H1 (cell line): ENCODE measurements at regions not wholly inside any gene's neighbourhood (a gene's known extent, or its start where the extent isn't known, plus 50 kb on each side); places are given as distances from the start of the nearest gene placed in this dataset.

Experiments used
- CTCF ChIA-PET: fragments of 300-600 bp; sonication (Branson Sonifier 250); formaldehyde crosslinking; loops from one replicate; lab custom pipeline; 2021; ENCODE audit not compliant: partially characterized antibody; lab: Charles Lee
- POLR2A ChIA-PET: fragments of 300-600 bp; sonication (Branson Sonifier 250); formaldehyde crosslinking; loops from one replicate; lab custom pipeline; 2021; ENCODE audit warnings: inconsistent platforms; ENCODE audit not compliant: partially characterized antibody; lab: Charles Lee
- DNase-seq, 2 experiments: peaks; one replicate each; pipeline versions ENCODE4 v3.0.0 to v3.0.0-alpha.2; 2010 to 2022; ENCODE audit warnings: low spot score in 2 of 2, low read depth in 1 of 2, mixed read lengths in 1 of 2
- FAIRE-seq: peaks from 2 replicates; lab custom pipeline; 2011; peaks lifted over from hg19 to GRCh38; lab: Jason Lieb, UNC
- H2AFZ ChIP-seq: 2 replicates; pipeline ENCODE4 v1.8.1; 2012; ENCODE audit warnings: low read length, inconsistent platforms
- H2AK5ac ChIP-seq: 2 replicates; pipeline ENCODE4 v1.6.1; 2013; ENCODE audit warnings: low read depth, low read length
- H2BK120ac ChIP-seq: replicated peaks from 2 replicates; pipeline ENCODE3; 2013; ENCODE audit warnings: low read depth, low read length, inconsistent platforms
- H2BK12ac ChIP-seq: 2 replicates; pipeline ENCODE4 v1.6.1; 2013; ENCODE audit warnings: low read depth, low read length
- H2BK15ac ChIP-seq: 2 replicates; pipeline ENCODE4 v1.6.1; 2013; ENCODE audit warnings: low read length
- H2BK20ac ChIP-seq: 2 replicates; pipeline ENCODE4 v1.6.1; 2013; ENCODE audit warnings: low read length
- H2BK5ac ChIP-seq: 2 replicates; pipeline ENCODE4 v1.6.1; 2013; ENCODE audit warnings: low read depth, low read length
- H3K14ac ChIP-seq: 2 replicates; pipeline ENCODE4 v1.6.1; 2013; ENCODE audit warnings: inconsistent platforms; ENCODE audit not compliant: insufficient read length
- H3K18ac ChIP-seq: 2 replicates; pipeline ENCODE4 v1.6.1; 2013; ENCODE audit warnings: low read length; ENCODE audit errors: extremely low read depth
- H3K23ac ChIP-seq: 2 replicates; pipeline ENCODE4 v1.6.1; 2013; ENCODE audit warnings: inconsistent platforms; ENCODE audit not compliant: insufficient read length
- H3K23me2 ChIP-seq: 2 replicates; pipeline ENCODE4 v1.6.1; 2013; ENCODE audit warnings: low read depth, low read length
- H3K27ac ChIP-seq: 2 replicates; pipeline ENCODE4 v1.6.1; 2011; ENCODE audit warnings: low read depth, low read length, inconsistent platforms
- H3K27me3 ChIP-seq, 4 experiments: replicated peaks in 1 of 4; 1 replicate in 1 of 4; 2 replicates in 3 of 4; pipeline versions ENCODE4 v1.6.1 to v1.8.1; 2011 to 2013; ENCODE audit warnings: low read length in 3 of 4, mild to moderate bottlenecking in 3 of 4, inconsistent platforms in 2 of 4, mixed read lengths in 2 of 4, moderate library complexity in 1 of 4; ENCODE audit not compliant: control insufficient read depth in 3 of 4, insufficient read depth in 3 of 4; ENCODE audit errors: extremely low read depth in 1 of 4
- H3K36me3 ChIP-seq, 4 experiments: 2 replicates each; pipeline versions ENCODE4 v1.6.1 to v1.8.1; 2011 to 2013; ENCODE audit warnings: mild to moderate bottlenecking in 4 of 4, low read length in 3 of 4, moderate library complexity in 2 of 4, control low read depth in 1 of 4, inconsistent platforms in 1 of 4; ENCODE audit not compliant: insufficient read depth in 4 of 4, control insufficient read depth in 2 of 4
- H3K4ac ChIP-seq: replicated peaks from 2 replicates; pipeline ENCODE3; 2013; ENCODE audit warnings: low read length, low read depth, mixed read lengths, inconsistent platforms; ENCODE audit not compliant: insufficient read length
- H3K4me1 ChIP-seq, 4 experiments: replicated peaks in 1 of 4; 1 replicate in 1 of 4; 2 replicates in 3 of 4; pipeline versions ENCODE4 v1.6.1 to v1.8.1; 2011 to 2013; ENCODE audit warnings: low read length in 3 of 4, inconsistent platforms in 2 of 4, mixed read lengths in 1 of 4; ENCODE audit not compliant: insufficient read depth in 4 of 4, control insufficient read depth in 3 of 4
- H3K4me2 ChIP-seq, 2 experiments: 2 replicates each; pipeline versions ENCODE4 v1.6.1 to v1.8.1; 2011 to 2013; ENCODE audit warnings: low read depth in 2 of 2, low read length in 2 of 2, control low read depth in 1 of 2, inconsistent platforms in 1 of 2, mild to moderate bottlenecking in 1 of 2; ENCODE audit not compliant: insufficient read depth in 1 of 2
- H3K4me3 ChIP-seq, 4 experiments: fragments of 200-600, 300-600 bp in 1 of 4; sonication (generic), shearing (Covaris generic), sonication (Bioruptor Twin) in 1 of 4; 2 replicates each; pipeline versions ENCODE4 v1.5.1 to v1.8.1; 2011 to 2016; ENCODE audit warnings: low read length in 4 of 4, low read depth in 3 of 4, control low read depth in 2 of 4, inconsistent platforms in 2 of 4, mild to moderate bottlenecking in 2 of 4, mixed read lengths in 1 of 4, moderate library complexity in 1 of 4; ENCODE audit not compliant: insufficient read depth in 2 of 4; ENCODE audit errors: extremely low read depth in 1 of 4
- H3K56ac ChIP-seq: replicated peaks from 2 replicates; pipeline ENCODE3; 2013; ENCODE audit warnings: low read depth, mild to moderate bottlenecking, mixed read lengths, low read length, inconsistent platforms; ENCODE audit not compliant: insufficient read length
- H3K79me1 ChIP-seq: 2 replicates; pipeline ENCODE4 v1.6.1; 2013; ENCODE audit warnings: low read depth, low read length, control low read depth
- H3K79me2 ChIP-seq, 2 experiments: 2 replicates each; pipeline versions ENCODE4 v1.6.1 to v1.8.1; 2012 to 2013; ENCODE audit warnings: low read length in 2 of 2, mild to moderate bottlenecking in 2 of 2, inconsistent platforms in 1 of 2; ENCODE audit not compliant: insufficient read depth in 2 of 2, control insufficient read depth in 1 of 2
- H3K9ac ChIP-seq, 4 experiments: replicated peaks in 1 of 4; 1 replicate in 1 of 4; 2 replicates in 3 of 4; pipeline versions ENCODE4 v1.6.1 to v1.8.1; 2011 to 2013; ENCODE audit warnings: low read depth in 3 of 4, low read length in 3 of 4, control low read depth in 2 of 4, mild to moderate bottlenecking in 2 of 4, moderate library complexity in 2 of 4, inconsistent platforms in 1 of 4; ENCODE audit errors: extremely low read depth in 1 of 4
- H3K9me3 ChIP-seq, 2 experiments: 2 replicates each; pipeline versions ENCODE4 v1.6.1 to v1.8.1; 2012 to 2013; ENCODE audit warnings: mild to moderate bottlenecking in 2 of 2, moderate library complexity in 2 of 2, control low read depth in 1 of 2, inconsistent platforms in 1 of 2, low read depth in 1 of 2, low read length in 1 of 2, mixed read lengths in 1 of 2; ENCODE audit not compliant: insufficient read depth in 2 of 2
- H4K20me1 ChIP-seq, 2 experiments: replicated peaks in 1 of 2; 2 replicates each; pipeline versions ENCODE3 to v1.8.1; 2011 to 2013; ENCODE audit warnings: inconsistent platforms in 2 of 2, low read length in 2 of 2, mild to moderate bottlenecking in 1 of 2; ENCODE audit not compliant: insufficient read depth in 2 of 2, control insufficient read depth in 1 of 2
- H4K5ac ChIP-seq: 2 replicates; pipeline ENCODE4 v1.6.1; 2013; ENCODE audit warnings: low read length, low read depth, mixed read lengths, inconsistent platforms; ENCODE audit not compliant: insufficient read length
- H4K8ac ChIP-seq: 2 replicates; pipeline ENCODE4 v1.8.0; 2013; ENCODE audit warnings: mild to moderate bottlenecking, moderate library complexity, low read length, inconsistent platforms; ENCODE audit not compliant: insufficient read depth; ENCODE audit errors: extremely low read depth
- H4K91ac ChIP-seq: replicated peaks from 2 replicates; pipeline ENCODE3; 2013; ENCODE audit warnings: low read length, mixed read lengths, inconsistent platforms; ENCODE audit not compliant: insufficient read length
- ASH2L ChIP-seq: fragments of 200-600, 300-600 bp; sonication (generic); IDR thresholded peaks from one replicate; pipeline ENCODE4 v1.7.1; 2017; ENCODE audit warnings: low read length
- CBX8 ChIP-seq: fragments of 300-800, 300-1000 bp; sonication (generic); IDR thresholded peaks from 2 replicates; pipeline ENCODE4 v1.7.1; 2016; ENCODE audit warnings: low read depth, low read length, borderline replicate concordance
- HDAC6 ChIP-seq: IDR thresholded peaks from one replicate; pipeline ENCODE4 v1.7.1; 2012; ENCODE audit warnings: low read depth, mild to moderate bottlenecking, inconsistent platforms, low read length, moderate library complexity
- JUN ChIP-seq: IDR thresholded peaks from 2 replicates; pipeline ENCODE4 v1.6.1; 2011; ENCODE audit warnings: low read depth, mild to moderate bottlenecking, improper control_type of control experiment, low read length
- KDM1A ChIP-seq: fragments of 200-600, 300-600 bp; sonication (generic); IDR thresholded peaks from 2 replicates; pipeline ENCODE4 v1.7.1; 2016; ENCODE audit warnings: mild to moderate bottlenecking, low read length, borderline replicate concordance
- MAFK ChIP-seq: IDR thresholded peaks from 2 replicates; pipeline ENCODE4 v1.6.1; 2012; ENCODE audit warnings: low read depth, mild to moderate bottlenecking, improper control_type of control experiment, low read length
- NANOG ChIP-seq: IDR thresholded peaks from 2 replicates; pipeline ENCODE4 v1.6.1; 2011; ENCODE audit warnings: low read length, low read depth, mild to moderate bottlenecking, inconsistent platforms; ENCODE audit not compliant: insufficient read depth, poor library complexity, severe bottlenecking
- POLR2A ChIP-seq, 2 experiments: IDR thresholded peaks; 1 replicate in 1 of 2; 2 replicates in 1 of 2; pipeline ENCODE4 v1.6.1; 2011; ENCODE audit warnings: low read depth in 2 of 2, low read length in 2 of 2, mild to moderate bottlenecking in 2 of 2; ENCODE audit errors: control extremely low read depth in 1 of 2
- RAD21 ChIP-seq, 2 experiments: IDR thresholded peaks in 1 of 2; conservative IDR thresholded peaks in 1 of 2; 2 replicates each; pipeline ENCODE4 v1.6.1; 2011; ENCODE audit warnings: low read depth in 2 of 2, low read length in 2 of 2, improper control_type of control experiment in 1 of 2, inconsistent platforms in 1 of 2, mild to moderate bottlenecking in 1 of 2, moderate library complexity in 1 of 2
- SIRT6 ChIP-seq: IDR thresholded peaks from one replicate; pipeline ENCODE4 v1.7.1; 2012; ENCODE audit warnings: low read length, inconsistent platforms
- SIX5 ChIP-seq: IDR thresholded peaks from 2 replicates; pipeline ENCODE4 v1.6.1; 2011; ENCODE audit warnings: mild to moderate bottlenecking, low read depth, low read length
- SP2 ChIP-seq: IDR thresholded peaks from 2 replicates; pipeline ENCODE4 v1.6.1; 2012; ENCODE audit warnings: mild to moderate bottlenecking, low read length, inconsistent platforms
- SRF ChIP-seq: IDR thresholded peaks from 2 replicates; pipeline ENCODE4 v1.6.1; 2011; ENCODE audit warnings: mild to moderate bottlenecking, low read depth, low read length, moderate library complexity
- YY1 ChIP-seq: IDR thresholded peaks from 2 replicates; pipeline ENCODE4 v1.6.1; 2011; ENCODE audit warnings: low read depth, mild to moderate bottlenecking, low read length
- ZNF274 ChIP-seq: IDR thresholded peaks from 2 replicates; pipeline ENCODE4 v1.7.0; 2012; ENCODE audit warnings: low read length, borderline replicate concordance; ENCODE audit errors: extremely low read depth
- WGBS, 2 experiments: shearing (Covaris generic) in 1 of 2; methylation state at CpG; one replicate each; pipeline versions ENCODE4 v1.1.6 to v1.1.7; 2013 to 2015; ENCODE audit warnings: low lambda C conversion rate in 2 of 2, mixed read lengths in 2 of 2, inconsistent platforms in 1 of 2, low coverage in 1 of 2, missing lambda C conversion rate in 1 of 2; ENCODE audit not compliant: insufficient replicate concordance in 2 of 2, insufficient coverage in 1 of 2, insufficient read length in 1 of 2; ENCODE audit errors: extremely low coverage in 1 of 2, missing lambda C conversion rate in 1 of 2; 5-methylcytosine and 5-hydroxymethylcytosine counted together
- TF ChIP-seq, protein P1 (sequence below): IDR thresholded peaks from 2 replicates; pipeline ENCODE4 v1.6.1; 2012; ENCODE audit warnings: inconsistent platforms

DNA sequence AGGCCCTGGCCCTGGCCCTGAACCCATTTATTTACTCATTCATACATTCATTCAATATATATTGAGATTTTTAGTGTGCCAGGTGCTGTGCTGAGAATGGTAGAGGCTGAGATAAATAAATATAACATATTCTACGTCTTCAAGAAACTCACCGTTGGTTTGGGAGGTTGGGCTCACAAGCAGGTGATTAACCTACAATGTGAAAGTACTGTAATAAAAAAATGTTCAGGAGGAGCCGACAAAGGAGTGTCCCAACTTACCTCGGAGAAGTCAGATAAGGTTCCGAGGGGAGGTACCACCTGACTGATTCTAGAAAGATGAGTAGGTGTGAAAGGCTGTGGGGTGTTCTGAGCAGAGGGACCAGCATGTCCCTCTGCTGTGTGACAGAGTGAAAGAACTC, 479.6 kb upstream of the KLF4 start:
- Histone ChIP-seq H2BK12ac (no peak overlapping the region), H3K14ac (no peak overlapping the region), H3K23me2 (no peaks in the 10 kb centered on the region), H3K56ac (no peak overlapping the region), H2BK20ac (no peak overlapping the region), H3K18ac (no peak overlapping the region), H2AK5ac (no peak overlapping the region), H3K4me2 (no peak overlapping the region), H4K5ac (no peak overlapping the region), H3K23ac (no peak overlapping the region), H3K36me3 (no peaks in the 10 kb centered on the region), H3K4me1 (peaks cover 0 to 3% (median 0%) of the 10 kb centered on the region in 4 experiments; a peak in 2 of 7 replicates), H3K4ac (no peak overlapping the region), H3K79me1 (no peaks in the 10 kb centered on the region), H4K91ac (no peak overlapping the region), H3K27ac (no peak overlapping the region), H3K9me3 (no peaks in the 10 kb centered on the region), H4K20me1 (no peaks in the 10 kb centered on the region), H3K9ac (no peak overlapping the region), H3K4me3 (no peak overlapping the region), H3K79me2 (no peaks in the 10 kb centered on the region), H4K8ac (no peak overlapping the region), H2BK120ac (no peak overlapping the region), H2BK5ac (no peak overlapping the region), H2AFZ (no peak overlapping the region), H2BK15ac (no peak overlapping the region), H3K27me3 (no peaks in the 10 kb centered on the region)
- ChIA-PET POLR2A (interaction anchor here (0.6 kb wide), 1 partner anchor 77 kb away, joined by 3 read pairs; no protein-coding TSS in a partner anchor), CTCF (interaction anchor here (0.6 kb wide), 1 partner anchor 130 kb away, joined by 3 read pairs; no protein-coding TSS in a partner anchor)
- FAIRE-seq (no peak), DNase-seq (no peak)
- 93% methylated on average over 5 of the region's 5 CpGs; no CpG with 5 or more reads in 1 of the 2 experiments for WGBS, 2 experiments
- TF ChIP-seq POLR2A (IDR thresholded peaks at IDR 0.05; ENCODE audit: control extremely low read depth in 1 of 2, low read depth in 2 of 2, low read length in 2 of 2), result no peak
- no peak for TF ChIP-seq SIRT6
- TF ChIP-seq SP2, result no peak
- no peak for TF ChIP-seq SIX5
- no peak for TF ChIP-seq HDAC6
- TF ChIP-seq JUN, result no peak
- TF ChIP-seq CBX8, result no peak
- TF ChIP-seq YY1, result no peak
- no peak for TF ChIP-seq SRF
- TF ChIP-seq, protein P1, sequence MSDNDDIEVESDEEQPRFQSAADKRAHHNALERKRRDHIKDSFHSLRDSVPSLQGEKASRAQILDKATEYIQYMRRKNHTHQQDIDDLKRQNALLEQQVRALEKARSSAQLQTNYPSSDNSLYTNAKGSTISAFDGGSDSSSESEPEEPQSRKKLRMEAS, result no peak
- TF ChIP-seq ZNF274, result no peak
- TF ChIP-seq MAFK, result no peak
- no peak for TF ChIP-seq KDM1A
- TF ChIP-seq ASH2L, result no peak
- TF ChIP-seq NANOG, result no peak
- TF ChIP-seq RAD21 (IDR thresholded peaks at IDR 0.05 in 1 of 2, conservative IDR thresholded peaks at IDR 0.05 in 1 of 2; ENCODE audit: low read depth in 2 of 2, low read length in 2 of 2), result no peak
